Activated naive CD4-positive, alpha-beta T cell treated with anti-CD3 and anti-CD28 coated beads, Interleukin-2, amount 50 U/mL, for 16 hours (primary cell): ENCODE measurements at regions not wholly inside any gene's neighbourhood (a gene's known extent, or its start where the extent isn't known, plus 50 kb on each side); places are given as distances from the start of the nearest gene placed in this dataset.

Source experiments
- DNase-seq: peaks from one replicate; pipeline ENCODE4 v3.0.0-alpha.2; 2020

GRCh38 chr10:83592337-83592935 is 546.9 kb upstream of the GHITM start:
- DNase-seq: no peak

- no peak for DNase-seq
Measured at GRCh38 chr10:83603708-83604107, 535.6 kb upstream of the GHITM start.

GRCh38 chr10:83605783-83606630 is 533.3 kb upstream of the GHITM start:
- no peak for DNase-seq

- no peak for DNase-seq
Measured at GRCh38 chr10:83607959-83608745, 531.2 kb upstream of the GHITM start.

- no peak for DNase-seq
Measured at GRCh38 chr10:83612050-83612449, 527.3 kb upstream of the GHITM start.

DNA sequence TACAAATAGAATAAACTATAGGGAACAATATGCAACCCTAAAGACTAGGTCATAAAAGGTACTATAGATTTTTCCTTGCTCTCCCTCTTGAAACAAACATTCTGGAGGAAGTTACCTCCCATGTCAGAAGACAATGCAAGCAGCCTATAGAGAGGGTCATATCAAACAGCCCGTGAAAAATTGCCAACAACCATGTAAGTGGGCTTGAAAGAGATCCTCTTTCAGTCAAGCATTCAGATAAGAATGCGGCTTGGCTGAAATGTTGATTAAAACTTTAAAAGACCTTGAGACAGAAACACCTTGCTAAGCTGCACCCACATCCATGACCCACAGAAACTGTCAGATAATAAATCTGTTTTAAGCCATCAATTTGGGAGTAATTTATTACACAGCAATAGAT is 526.6 kb upstream of the GHITM start:
- DNase-seq: no peak

- DNase-seq: no peak
Measured at GRCh38 chr10:83617172-83617571, 522.1 kb upstream of the GHITM start.

DNA sequence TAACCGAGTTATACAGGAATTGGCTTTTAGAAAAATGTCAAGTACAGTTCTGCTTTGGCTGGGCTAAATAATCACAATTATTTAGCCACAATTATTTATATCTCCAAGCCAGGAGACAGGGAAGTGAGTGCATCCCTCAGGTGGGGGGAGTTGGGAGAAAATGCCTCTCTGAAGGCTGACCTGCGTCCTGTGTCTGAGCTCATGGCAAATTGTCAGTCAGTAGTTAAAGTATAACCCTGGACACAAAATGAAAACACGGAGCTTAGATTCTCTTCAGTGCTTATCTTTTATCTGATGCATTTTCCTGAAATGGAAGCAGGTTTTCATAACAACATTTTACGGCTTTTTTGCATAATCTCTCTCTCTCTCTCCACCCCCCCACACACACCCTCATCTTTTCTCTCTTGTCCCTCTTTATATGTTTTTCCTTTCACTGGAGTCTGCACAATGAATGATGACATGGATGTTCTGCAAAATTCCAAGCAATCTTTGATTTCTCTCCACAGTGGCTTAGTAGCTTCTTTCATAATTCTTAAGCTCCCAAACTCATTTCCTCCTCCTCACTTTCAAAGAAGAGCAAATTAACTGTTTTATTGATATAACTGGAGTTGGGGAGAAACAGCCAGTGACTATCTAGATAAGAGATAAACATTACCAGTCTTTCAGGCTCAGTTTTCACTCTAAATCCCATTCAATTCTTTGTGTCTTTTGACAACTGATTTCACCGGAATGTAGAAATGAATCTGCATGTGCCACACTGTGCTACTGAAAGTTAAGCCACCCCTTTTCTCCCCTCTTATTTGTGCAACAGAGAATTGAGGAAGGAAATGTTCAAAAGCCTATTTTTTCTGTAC is 521.4 kb upstream of the GHITM start:
- no peak for DNase-seq

GRCh38 chr10:83625831-83626360 is 513.4 kb upstream of the GHITM start:
- DNase-seq: no peak

GRCh38 chr10:83632701-83633100 is 506.6 kb upstream of the GHITM start:
- no peak for DNase-seq

DNA sequence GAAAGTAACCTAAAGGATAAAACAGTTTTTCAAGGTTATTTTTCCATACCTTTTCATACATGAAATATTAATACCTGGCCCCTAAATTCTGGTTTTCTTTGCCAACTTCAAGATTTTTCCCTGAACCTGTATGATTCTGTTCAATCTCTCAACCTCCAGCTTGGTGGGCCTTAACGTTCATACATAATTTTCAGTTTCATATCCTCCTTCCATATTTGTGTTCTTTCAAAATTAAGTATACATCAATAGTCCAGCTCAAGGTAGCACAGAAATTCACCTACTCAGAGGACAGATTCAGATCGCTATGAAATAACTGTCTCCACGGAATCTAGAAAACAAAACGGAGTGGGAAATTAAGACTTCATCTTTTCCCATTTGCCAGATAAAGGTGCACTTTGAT is 505.8 kb upstream of the GHITM start:
- DNase-seq: no peak

DNA sequence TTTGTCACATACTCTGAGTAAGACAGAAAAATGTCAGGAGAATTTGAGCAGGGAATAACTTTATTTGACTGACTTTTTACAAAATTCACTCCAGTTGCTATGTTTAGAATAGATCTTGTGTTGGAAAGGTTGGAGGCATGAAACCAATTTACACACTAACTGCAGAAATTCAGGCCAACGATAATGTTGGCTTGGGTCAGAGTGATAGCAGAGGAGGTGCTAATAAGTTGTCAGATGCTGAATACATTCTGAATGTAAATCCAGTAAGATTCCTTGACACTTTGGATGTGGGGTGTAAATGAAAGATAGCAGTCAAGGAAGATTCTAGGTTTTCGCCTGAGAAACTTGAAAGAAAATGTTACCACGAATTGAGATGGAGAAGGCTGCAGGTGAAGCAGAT is 502.5 kb upstream of the GHITM start:
- no peak for DNase-seq

DNA sequence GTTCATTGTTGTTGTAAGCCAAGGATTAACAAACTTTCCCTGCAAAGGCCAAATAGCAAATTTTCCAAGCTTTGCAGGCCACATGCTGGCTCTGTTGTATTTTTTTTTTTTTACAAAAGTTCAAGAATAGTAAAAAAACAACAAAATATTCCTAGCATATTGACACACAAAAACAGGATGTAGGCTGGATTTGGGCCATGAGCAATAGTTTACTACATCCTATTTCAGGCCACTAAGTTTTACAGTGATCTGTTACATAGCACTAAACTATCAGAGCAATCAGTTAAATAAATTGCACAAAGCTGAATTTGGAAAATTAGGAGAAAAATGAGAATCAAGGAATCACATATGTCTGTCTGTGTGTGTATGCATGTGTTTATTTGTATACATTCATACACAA is 491.8 kb upstream of the GHITM start:
- DNase-seq: no peak

GRCh38 chr10:83648201-83648600 is 491.1 kb upstream of the GHITM start:
- DNase-seq: no peak

DNA sequence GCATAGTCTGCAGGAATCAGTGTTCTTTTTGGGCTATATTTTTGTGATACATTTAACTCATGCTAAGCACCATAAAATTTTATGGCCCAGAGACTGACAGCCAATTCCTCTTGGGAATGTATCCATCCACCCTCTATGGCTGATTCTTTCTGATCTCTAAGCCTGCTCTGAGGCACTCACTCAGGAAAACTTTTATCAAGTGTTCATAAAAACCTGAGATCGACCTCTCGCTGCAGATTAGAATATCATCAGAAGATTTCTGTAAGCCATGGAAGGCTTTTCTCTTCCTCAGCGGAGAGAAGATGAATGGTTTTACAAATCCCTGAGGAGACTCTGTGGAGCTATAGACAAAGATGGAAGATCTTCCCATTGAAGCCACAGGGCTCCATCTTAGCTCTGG is 489.8 kb upstream of the GHITM start:
- DNase-seq: no peak

DNA sequence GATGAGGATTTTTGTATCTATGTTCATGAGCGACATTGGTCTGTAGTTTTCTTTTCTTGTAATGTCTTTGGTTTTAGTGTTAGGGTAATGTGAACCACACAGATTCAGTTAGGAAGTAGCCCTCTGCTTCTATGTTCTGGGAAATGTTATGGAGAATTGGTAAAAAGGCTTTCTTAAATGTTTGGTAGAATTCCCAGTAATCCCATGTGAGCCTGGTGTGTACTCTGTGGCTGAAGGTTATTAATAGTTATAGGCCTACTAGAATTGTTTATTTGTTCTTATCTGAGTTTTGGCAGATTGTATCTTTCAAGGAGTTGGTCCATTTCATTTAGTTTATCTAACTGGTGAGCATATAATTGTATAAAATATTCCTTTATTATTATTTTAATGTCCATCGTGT is 484.6 kb upstream of the GHITM start:
- DNase-seq: no peak

GRCh38 chr10:83656924-83657323 is 482.4 kb upstream of the GHITM start:
- DNase-seq: no peak

DNA sequence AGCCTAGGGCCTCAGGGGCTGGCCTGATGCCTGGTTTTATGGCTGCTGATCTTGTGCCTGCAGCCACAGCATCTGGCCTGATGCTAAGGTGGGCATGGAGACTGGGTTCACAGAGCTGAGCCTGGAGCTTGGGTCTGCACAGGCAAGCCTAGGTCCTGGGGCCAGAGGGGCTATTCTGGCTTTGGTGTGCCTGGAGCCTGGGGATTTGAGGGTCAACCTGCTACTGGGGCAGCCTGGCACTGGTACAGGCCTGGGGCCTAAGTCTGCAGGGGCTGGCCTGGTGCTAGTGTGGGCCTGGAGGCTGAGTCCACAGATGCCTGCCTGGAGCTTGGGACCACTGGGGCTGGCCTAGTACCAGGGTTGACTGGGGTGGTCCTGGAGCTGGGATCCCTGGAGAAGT is 481.8 kb upstream of the GHITM start:
- no peak for DNase-seq

DNA sequence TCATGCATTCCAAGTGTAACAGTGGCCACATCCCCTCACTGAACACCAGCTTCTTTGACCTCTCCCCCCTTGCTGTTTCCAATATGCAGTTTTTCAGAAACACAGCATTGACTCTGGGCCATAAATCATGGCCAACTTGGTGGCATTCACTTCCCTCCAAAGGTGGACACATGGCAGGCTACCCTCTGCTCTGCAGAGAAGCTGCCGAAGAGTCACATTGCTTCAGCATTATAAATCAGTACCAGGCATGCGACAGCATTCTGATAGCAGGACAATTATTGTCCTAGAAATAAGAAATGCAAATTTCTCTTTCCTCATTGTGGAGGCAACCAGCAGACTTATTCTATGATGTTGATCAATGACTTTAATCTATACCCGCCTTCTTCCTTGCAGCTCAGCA is 475.4 kb upstream of the GHITM start:
- DNase-seq: no peak

DNA sequence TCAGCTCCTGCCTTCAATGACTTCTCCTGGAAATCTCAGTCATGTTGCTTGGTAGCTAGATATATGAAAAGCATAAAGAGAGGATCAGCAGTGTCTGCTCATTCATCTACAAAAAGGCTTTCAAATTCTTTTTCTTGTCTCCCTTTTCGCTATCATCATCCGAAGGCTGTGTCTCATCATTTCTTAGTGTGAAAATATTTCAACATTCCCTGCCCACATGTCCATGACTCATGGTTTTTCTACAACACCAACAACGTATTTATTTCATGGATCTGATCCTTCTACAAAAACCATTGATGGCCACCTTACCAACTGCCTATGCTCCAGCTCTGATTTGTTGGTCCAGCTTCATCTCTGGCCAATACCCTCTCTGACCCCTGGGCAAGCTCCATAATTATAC is 472.5 kb upstream of the GHITM start:
- no peak for DNase-seq

- no peak for DNase-seq
Measured at GRCh38 chr10:83667594-83667993, 471.7 kb upstream of the GHITM start.

DNA sequence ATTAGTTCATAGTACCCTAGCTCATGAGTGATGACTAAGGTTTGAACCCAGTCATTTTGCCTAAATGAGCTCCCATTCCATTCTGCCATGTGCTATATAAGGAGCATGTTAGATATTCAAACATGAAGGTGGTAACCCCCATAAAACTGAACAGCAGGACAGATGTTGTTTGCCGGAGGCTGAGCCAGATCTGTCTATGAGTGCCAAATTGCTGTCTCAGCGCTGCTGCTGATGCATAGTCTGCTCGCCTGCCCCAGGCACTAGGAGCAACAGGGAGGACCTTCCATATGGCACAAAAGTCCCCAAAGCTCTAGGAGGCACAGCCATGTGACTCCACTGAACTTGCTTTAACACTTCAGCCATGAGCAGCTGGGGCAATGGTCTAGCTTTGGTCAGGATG is 466.0 kb upstream of the GHITM start:
- DNase-seq: no peak

GRCh38 chr10:83677795-83678194 is 461.5 kb upstream of the GHITM start:
- DNase-seq: no peak
